ENCODE measurements at regions not wholly inside any gene's neighbourhood (a gene's known extent, or its start where the extent isn't known, plus 50 kb on each side); places are given as distances from the start of the nearest gene placed in this dataset.

DNA sequence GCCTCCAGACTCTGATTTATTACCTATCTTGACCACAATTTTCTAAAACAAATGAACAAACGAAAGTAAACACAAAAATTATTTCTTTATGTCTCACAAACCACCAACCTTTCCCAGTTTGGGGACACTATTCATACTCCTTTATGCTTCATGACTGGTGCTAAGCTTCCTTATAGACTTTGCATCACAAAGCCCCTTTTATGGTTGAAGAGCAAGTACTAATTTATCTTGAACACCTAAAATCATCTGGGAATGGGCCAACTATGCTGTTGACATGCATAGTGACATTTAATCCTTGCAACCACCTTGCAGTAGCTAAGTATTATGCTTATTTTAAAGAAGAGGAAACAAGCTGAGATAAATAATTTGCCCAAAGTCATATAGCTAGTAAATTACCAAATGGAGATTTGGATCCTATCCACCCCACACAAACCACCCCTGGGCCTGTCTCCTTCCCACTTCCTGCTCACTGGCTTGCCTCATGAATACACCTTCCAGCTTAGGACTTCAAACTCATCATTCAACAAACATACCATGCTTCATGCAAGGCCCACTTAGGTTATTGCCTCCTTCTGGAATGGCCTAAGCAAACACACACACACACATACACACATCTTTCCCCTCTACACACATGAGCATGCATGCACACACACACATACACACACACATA lies 192.2 kb downstream of the PLPP3 start:
- no peak for DNase-seq (ENCODE audit: insufficient read length)
- TF ChIP-seq POLR2AphosphoS5 (IDR thresholded peaks at IDR 0.05; ENCODE audit: low read depth, low read length) (no peak), TAF1 (IDR thresholded peaks at IDR 0.05; ENCODE audit: borderline replicate concordance, low read depth, low read length) (no peak), POLR2A (IDR thresholded peaks at IDR 0.05; ENCODE audit: low read depth, low read length) (no peak)
- FAIRE-seq, result no peak

DNA sequence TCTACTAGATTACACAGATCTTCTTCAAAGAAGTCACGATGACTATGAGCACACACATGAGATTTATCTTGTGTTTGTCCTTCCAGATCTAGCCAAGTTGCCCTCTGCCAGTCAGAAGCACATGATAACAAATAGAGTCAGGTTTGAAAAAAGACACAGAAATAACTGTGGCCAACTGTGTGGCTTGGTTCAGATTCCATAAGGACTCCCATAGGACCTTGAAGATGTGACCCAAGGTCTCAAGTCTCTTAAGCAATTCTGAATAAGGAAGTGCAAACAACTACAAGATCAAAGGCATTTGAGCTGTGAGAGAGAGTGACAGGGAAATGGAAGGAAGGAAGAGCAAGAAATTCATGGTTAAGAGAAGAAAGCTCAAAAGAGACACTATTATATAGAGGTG lies 194.0 kb downstream of the PLPP3 start:
- no peak for FAIRE-seq
- TF ChIP-seq TAF1 (IDR thresholded peaks at IDR 0.05; ENCODE audit: borderline replicate concordance, low read depth, low read length) (no peak), POLR2A (IDR thresholded peaks at IDR 0.05; ENCODE audit: low read depth, low read length) (no peak), POLR2AphosphoS5 (IDR thresholded peaks at IDR 0.05; ENCODE audit: low read depth, low read length) (no peak)
- DNase-seq (ENCODE audit: insufficient read length), result no peak

DNA sequence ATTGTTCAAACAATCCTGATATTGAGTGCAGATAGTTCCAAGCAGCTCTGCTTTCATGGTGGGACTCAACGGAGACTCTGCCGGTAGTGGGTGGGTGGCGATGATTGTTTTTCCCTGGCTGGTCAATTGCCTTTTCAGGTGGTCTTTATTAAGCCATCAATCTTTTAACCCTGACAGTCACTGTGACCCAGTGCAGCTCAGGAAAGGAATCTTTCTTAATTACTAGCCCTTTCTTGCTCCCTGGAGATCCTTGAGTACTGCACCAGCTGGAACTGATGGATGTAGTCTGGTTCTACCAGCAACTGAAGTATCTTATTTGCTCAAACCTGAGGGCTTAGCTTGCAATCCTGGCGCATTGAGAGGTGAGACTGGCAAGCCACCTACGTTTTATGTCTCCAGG lies 196.4 kb downstream of the PLPP3 start:
- FAIRE-seq, result no peak
- no peak for TF ChIP-seq POLR2AphosphoS5 (IDR thresholded peaks at IDR 0.05; ENCODE audit: low read depth, low read length)
- no peak for TF ChIP-seq POLR2A (IDR thresholded peaks at IDR 0.05; ENCODE audit: low read depth, low read length)
- TF ChIP-seq TAF1 (IDR thresholded peaks at IDR 0.05; ENCODE audit: borderline replicate concordance, low read depth, low read length), result no peak
- no peak for DNase-seq (ENCODE audit: insufficient read length)

DNA sequence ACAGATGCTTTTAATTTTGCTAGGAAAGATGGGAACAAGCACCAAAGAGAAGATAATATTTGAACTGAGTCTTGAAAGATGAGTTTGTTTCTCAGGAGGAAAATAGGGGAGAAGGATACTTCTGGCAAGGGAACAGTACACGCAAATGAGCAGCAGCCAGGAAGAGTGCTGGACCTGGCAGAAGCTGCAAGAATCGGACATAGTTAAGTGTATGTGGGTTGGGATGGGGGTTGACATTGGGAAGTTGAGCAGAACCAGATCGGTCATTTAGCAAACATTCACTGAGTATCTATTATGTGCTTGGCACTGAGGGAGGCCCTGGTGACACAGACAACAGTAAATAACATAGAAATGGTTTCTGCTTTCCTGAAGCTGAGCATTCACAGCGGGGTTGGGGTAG lies 198.8 kb downstream of the PLPP3 start:
- DNase-seq (ENCODE audit: insufficient read length), result no peak
- no peak for TF ChIP-seq POLR2A (IDR thresholded peaks at IDR 0.05; ENCODE audit: low read depth, low read length)
- TF ChIP-seq POLR2AphosphoS5 (IDR thresholded peaks at IDR 0.05; ENCODE audit: low read depth, low read length), result no peak
- no peak for TF ChIP-seq TAF1 (IDR thresholded peaks at IDR 0.05; ENCODE audit: borderline replicate concordance, low read depth, low read length)
- FAIRE-seq, result no peak

DNA sequence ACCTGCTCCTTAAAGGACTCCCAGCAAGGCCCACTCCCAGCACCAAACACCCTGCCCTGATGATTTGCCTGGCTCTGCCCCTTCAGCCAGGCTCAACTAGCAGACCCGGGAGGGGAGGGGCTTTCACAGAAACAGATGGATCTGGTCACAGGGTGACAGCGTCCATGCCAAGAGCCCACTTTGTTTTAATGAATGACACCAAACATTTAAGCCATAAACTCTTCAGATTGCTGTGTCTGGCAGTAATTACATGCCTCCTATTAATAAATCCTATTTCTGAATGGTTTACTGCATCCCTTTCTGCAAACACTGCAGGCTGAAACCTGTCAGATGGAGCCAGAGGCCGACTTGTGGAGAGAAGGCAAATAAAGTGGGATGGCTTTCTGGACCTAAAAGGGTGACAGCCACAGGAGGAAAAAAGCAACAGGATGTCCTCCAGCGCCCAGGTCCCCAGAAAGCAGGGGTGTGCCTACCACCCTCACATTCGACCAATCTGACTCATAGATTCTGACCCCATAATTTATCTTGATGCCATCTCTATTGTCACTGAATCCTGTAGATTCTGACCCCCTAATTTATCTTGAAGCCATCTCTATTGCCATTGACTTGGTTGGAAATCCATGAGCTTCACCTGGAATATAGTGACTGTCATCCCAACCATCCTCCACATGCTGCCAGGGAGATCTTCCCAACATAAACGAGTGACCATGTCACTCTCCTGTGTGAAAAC lies 200.9 kb downstream of the PLPP3 start:
- DNase-seq (ENCODE audit: insufficient read length) (no peak), FAIRE-seq (no peak)

DNA sequence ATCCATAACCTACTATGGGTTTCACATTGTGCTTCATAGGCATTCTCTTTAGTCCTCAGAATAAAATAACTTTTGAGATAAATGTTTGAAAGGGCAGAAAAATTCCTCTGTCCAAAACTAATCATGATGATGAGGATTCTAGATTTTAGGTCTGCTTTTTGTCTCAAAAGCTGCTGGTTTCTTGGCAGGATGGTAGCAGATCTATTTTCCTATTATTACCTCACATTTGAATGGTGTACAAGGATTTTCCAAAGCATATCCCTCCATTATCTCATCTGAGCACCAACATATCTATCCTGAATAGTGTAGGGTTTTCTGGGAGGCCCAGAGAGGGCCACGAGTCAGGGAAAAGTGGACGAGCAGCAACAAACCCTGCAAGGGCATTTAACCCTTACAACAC lies 201.9 kb downstream of the PLPP3 start:
- no peak for TF ChIP-seq TAF1 (IDR thresholded peaks at IDR 0.05; ENCODE audit: borderline replicate concordance, low read depth, low read length)
- no peak for TF ChIP-seq POLR2AphosphoS5 (IDR thresholded peaks at IDR 0.05; ENCODE audit: low read depth, low read length)
- TF ChIP-seq POLR2A (IDR thresholded peaks at IDR 0.05; ENCODE audit: low read depth, low read length), result no peak
- no peak for FAIRE-seq

More for the DNA sequence above, 200.9 kb downstream of the PLPP3 start:
- TF ChIP-seq POLR2A (IDR thresholded peaks at IDR 0.05; ENCODE audit: low read depth, low read length) (no peak), POLR2AphosphoS5 (IDR thresholded peaks at IDR 0.05; ENCODE audit: low read depth, low read length) (no peak), TAF1 (IDR thresholded peaks at IDR 0.05; ENCODE audit: borderline replicate concordance, low read depth, low read length) (no peak)

DNA sequence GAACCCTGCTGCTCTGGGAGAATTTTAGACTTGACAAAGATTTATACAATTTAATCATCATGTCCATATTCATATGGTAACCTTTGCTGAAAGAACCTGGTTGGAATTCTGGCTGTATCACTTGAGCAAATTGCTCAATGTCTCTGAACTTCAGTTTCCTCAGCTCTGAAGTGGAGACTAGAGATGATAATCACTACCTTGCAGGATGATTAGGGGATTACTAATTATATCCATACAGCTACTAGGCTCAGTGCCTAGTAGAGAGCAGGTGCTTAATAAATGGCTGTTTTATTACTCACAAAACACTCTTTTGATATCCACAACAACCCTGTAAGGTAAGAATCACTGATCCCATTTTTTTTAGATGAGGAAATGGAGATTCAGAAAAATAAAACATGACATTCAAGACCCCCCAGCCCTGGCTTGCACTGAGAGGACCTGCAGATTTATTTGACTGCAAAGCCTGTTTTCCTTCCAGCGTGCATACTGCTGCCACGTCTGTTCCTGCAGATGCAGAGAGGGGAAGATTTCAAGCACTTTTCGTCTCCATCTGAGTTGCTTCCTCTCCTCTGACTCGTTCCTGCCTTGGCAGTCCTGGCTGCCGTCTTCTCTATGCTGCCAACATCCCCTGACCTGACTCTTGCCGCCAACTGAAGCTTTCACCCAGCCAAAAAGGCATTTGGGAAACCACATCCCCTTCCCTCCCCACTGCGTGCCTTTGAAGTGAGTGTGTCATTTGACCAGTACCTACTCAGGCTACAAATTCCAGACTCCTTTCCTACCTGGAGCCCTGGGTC lies 203.0 kb downstream of the PLPP3 start:
- FAIRE-seq (no peak), DNase-seq (ENCODE audit: insufficient read length) (no peak)
- TF ChIP-seq TAF1 (IDR thresholded peaks at IDR 0.05; ENCODE audit: borderline replicate concordance, low read depth, low read length), result no peak
- TF ChIP-seq POLR2AphosphoS5 (IDR thresholded peaks at IDR 0.05; ENCODE audit: low read depth, low read length), result no peak
- TF ChIP-seq POLR2A (IDR thresholded peaks at IDR 0.05; ENCODE audit: low read depth, low read length), result no peak

More for the DNA sequence above, 201.9 kb downstream of the PLPP3 start:
- no peak for DNase-seq (ENCODE audit: insufficient read length)

DNA sequence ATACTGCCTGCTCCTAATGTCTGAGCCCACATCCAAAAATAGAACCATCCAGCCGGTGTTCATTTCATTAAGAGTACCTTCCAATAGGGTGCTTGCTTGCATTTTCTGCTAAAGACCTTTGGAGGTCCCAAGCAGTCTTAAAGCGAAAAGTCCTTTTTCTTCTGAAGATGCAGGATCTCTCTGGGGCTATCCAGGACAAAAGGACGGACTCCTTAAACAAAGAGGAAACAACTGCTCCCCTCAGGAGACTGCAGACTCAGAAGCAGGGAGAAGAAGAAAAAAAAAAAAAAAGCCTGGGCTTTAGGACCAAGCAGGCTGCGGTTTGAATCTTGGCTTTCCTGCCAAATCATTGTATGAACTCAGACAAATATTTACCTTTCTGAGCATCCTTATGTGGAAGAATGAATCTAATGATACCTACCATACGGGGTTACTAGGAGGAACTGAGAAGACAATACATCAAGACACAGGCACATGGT lies 204.0 kb downstream of the PLPP3 start:
- TF ChIP-seq POLR2A (IDR thresholded peaks at IDR 0.05; ENCODE audit: low read depth, low read length), result no peak
- no peak for TF ChIP-seq POLR2AphosphoS5 (IDR thresholded peaks at IDR 0.05; ENCODE audit: low read depth, low read length)
- no peak for TF ChIP-seq TAF1 (IDR thresholded peaks at IDR 0.05; ENCODE audit: borderline replicate concordance, low read depth, low read length)
- DNase-seq (ENCODE audit: insufficient read length) (no peak), FAIRE-seq (no peak)

DNA sequence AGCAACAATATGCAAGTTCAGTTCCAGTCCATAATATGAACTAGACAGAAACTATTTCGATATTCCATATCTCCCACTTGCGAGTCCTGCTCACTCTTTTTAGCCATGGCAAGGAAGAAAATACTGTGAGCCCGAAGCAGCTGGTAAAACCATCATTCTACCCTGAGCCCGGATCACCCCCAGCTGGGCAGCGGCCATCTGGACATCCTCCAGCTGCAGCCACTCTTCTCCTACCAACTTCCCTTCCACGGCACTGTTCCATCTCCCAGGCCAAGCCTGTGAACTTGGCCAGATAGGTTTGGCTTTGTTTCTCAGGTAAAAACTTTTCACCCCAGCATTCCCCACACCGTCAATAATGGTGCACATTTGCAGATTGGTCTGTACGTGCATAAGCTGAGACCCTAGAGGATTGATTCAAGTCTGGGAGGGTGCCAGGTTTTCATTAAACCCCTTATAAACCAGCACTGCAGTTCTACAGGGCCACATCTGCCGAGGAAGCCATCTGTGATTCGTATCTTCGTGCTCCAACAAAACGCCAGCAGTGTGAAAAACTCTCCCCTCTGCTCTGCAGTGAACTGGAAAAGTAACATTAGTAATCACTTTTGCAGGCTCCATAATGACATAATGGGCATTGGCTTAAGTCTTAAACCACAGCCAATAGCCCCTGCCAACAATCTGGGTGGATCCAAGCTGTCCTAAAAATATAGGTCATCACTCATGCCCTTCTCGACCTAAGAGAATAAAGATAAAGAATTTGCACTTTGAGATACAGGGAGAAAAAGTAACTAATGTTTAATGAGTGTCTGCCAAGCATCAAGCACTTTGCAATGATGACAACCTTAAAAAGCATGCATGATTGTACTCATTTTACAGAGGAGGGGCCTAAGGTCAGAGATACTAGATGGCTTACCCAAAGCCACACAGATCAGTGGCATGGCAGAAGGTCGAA lies 205.1 kb downstream of the PLPP3 start:
- no peak for FAIRE-seq
- no peak for DNase-seq (ENCODE audit: insufficient read length)
- TF ChIP-seq POLR2A (IDR thresholded peaks at IDR 0.05; ENCODE audit: low read depth, low read length), result no peak
- no peak for TF ChIP-seq POLR2AphosphoS5 (IDR thresholded peaks at IDR 0.05; ENCODE audit: low read depth, low read length)
- no peak for TF ChIP-seq TAF1 (IDR thresholded peaks at IDR 0.05; ENCODE audit: borderline replicate concordance, low read depth, low read length)

DNA sequence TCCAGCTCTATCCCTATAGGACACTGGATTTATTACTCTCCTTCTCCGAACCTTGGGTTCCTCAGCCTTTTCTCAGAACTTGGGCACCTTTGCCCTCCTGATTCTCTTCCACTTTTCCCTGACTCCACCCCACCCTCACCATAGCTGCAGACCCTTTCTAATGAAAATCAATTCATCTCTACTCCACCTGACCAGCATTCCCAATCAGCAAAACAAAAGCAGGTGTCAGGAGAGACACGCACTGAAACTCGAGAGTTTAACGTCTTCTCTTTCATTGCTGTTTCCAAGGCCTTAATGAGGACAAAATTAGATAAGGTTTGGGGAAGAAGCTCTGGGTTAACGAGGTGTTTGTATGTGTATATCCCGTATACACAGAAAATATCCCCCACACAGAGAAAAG lies 208.8 kb downstream of the PLPP3 start:
- FAIRE-seq, result no peak
- DNase-seq (ENCODE audit: insufficient read length), result no peak

More for the DNA sequence above, 208.8 kb downstream of the PLPP3 start:
- TF ChIP-seq POLR2A (IDR thresholded peaks at IDR 0.05; ENCODE audit: low read depth, low read length) (no peak), TAF1 (IDR thresholded peaks at IDR 0.05; ENCODE audit: borderline replicate concordance, low read depth, low read length) (no peak), POLR2AphosphoS5 (IDR thresholded peaks at IDR 0.05; ENCODE audit: low read depth, low read length) (no peak)
